Upper lobe of right lung (tissue), 1 donor: ENCODE measurements at regions not wholly inside any gene's neighbourhood (a gene's known extent, or its start where the extent isn't known, plus 50 kb on each side); places are given as distances from the start of the nearest gene placed in this dataset.

Source experiments
- ATAC-seq: fragments of 200-7000 bp; cut with Tn5 transposase; one replicate; pipeline ENCODE4 v1.9.1; 2020; ENCODE audit warnings: mild to moderate bottlenecking, moderate library complexity
- DNase-seq: peaks from one replicate; pipeline ENCODE4 v3.0.0-alpha.2; 2020
- H3K27ac ChIP-seq: fragments of 200-600 bp; one replicate; pipeline ENCODE4 v1.8.0; 2022
- H3K27me3 ChIP-seq: fragments of 200-600 bp; one replicate; pipeline ENCODE4 v1.8.0; 2022; ENCODE audit warnings: mild to moderate bottlenecking
- H3K36me3 ChIP-seq: fragments of 200-600 bp; one replicate; pipeline ENCODE4 v1.8.0; 2022
- H3K4me1 ChIP-seq: fragments of 200-600 bp; one replicate; pipeline ENCODE4 v1.8.0; 2022
- H3K4me3 ChIP-seq: fragments of 200-600 bp; one replicate; pipeline ENCODE4 v1.8.0; 2022; ENCODE audit warnings: mild to moderate bottlenecking
- H3K9me3 ChIP-seq: fragments of 200-600 bp; one replicate; pipeline ENCODE4 v1.8.0; 2022
- CTCF ChIP-seq: fragments of 200-600 bp; IDR thresholded peaks from one replicate; pipeline ENCODE4 v1.8.0; 2022; ENCODE audit warnings: antibody characterized with exemption
- intact Hi-C: fragments of 100-400 bp; cut with DNase I; formaldehyde crosslinking; loops from one replicate; pipeline ENCODE4 v1.11.0; 2022
- donor health status: DM: no; HTN: yes; CAD: no; lungs with severe emphysema.

GRCh38 chr19:30209617-30210600, 162.3 kb upstream of the ZNF536 start:
- no peak for TF ChIP-seq CTCF
- no peaks in the 10 kb centered on the region for H3K9me3 ChIP-seq
- no peak for DNase-seq
- H3K4me1 ChIP-seq = no peaks in the 10 kb centered on the region
- H3K36me3 ChIP-seq = no peaks in the 10 kb centered on the region
- no peak for ATAC-seq
- H3K27ac ChIP-seq = no peak overlapping the region
- H3K4me3 ChIP-seq = no peak overlapping the region
- H3K27me3 ChIP-seq = no peaks in the 10 kb centered on the region
- intact Hi-C loops = no loop called here

- Histone ChIP-seq H3K36me3 (no peaks in the 10 kb centered on the region), H3K9me3 (no peaks in the 10 kb centered on the region), H3K27me3 (no peaks in the 10 kb centered on the region), H3K4me1 (no peaks in the 10 kb centered on the region), H3K27ac (no peak overlapping the region), H3K4me3 (no peak overlapping the region)
- ATAC-seq (no peak), DNase-seq (no peak)
- intact Hi-C loops = no loop called here
- TF ChIP-seq CTCF = no peak
Measured at GRCh38 chr19:30212574-30212973, 159.6 kb upstream of the ZNF536 start.

- Histone ChIP-seq H3K9me3 (no peaks in the 10 kb centered on the region), H3K36me3 (no peaks in the 10 kb centered on the region), H3K27ac (no peak overlapping the region), H3K4me3 (no peak overlapping the region), H3K27me3 (peaks cover 10% of the 10 kb centered on the region), H3K4me1 (no peaks in the 10 kb centered on the region)
- DNase-seq = no peak
- intact Hi-C loops = no loop called here
- TF ChIP-seq CTCF = no peak
- no peak for ATAC-seq
Measured at GRCh38 chr19:30214651-30215051, 157.5 kb upstream of the ZNF536 start.

GRCh38 chr19:30215248-30215647, 156.9 kb upstream of the ZNF536 start:
- peaks cover 10% of the 10 kb centered on the region for H3K27me3 ChIP-seq
- H3K4me1 ChIP-seq = no peaks in the 10 kb centered on the region
- ATAC-seq (no peak), DNase-seq (no peak)
- intact Hi-C loops = no loop called here
- H3K9me3 ChIP-seq = no peaks in the 10 kb centered on the region
- H3K36me3 ChIP-seq = no peaks in the 10 kb centered on the region
- H3K27ac ChIP-seq = no peak overlapping the region
- no peak for TF ChIP-seq CTCF
- H3K4me3 ChIP-seq = no peak overlapping the region

GRCh38 chr19:30216453-30216852, 155.7 kb upstream of the ZNF536 start:
- ATAC-seq (no peak), DNase-seq (no peak)
- Histone ChIP-seq H3K36me3 (no peaks in the 10 kb centered on the region), H3K27ac (no peak overlapping the region), H3K27me3 (peaks cover 15% of the 10 kb centered on the region), H3K4me3 (no peak overlapping the region), H3K4me1 (no peaks in the 10 kb centered on the region), H3K9me3 (no peaks in the 10 kb centered on the region)
- intact Hi-C loops = no loop called here
- TF ChIP-seq CTCF = no peak
